HUES64 (cell line): ENCODE measurements at regions not wholly inside any gene's neighbourhood (a gene's known extent, or its start where the extent isn't known, plus 50 kb on each side); places are given as distances from the start of the nearest gene placed in this dataset.

Experiments
- H3K27ac ChIP-seq: 2 replicates; pipeline ENCODE4 v1.7.0; 2013; ENCODE audit warnings: low read depth, low read length, inconsistent platforms
- H3K27me3 ChIP-seq: 2 replicates; pipeline ENCODE4 v1.6.1; 2013; ENCODE audit warnings: mild to moderate bottlenecking, low read length; ENCODE audit not compliant: insufficient read depth
- H3K36me3 ChIP-seq: 2 replicates; pipeline ENCODE4 v1.6.1; 2013; ENCODE audit warnings: mild to moderate bottlenecking, low read length; ENCODE audit not compliant: insufficient read depth
- H3K4me1 ChIP-seq: 2 replicates; pipeline ENCODE4 v1.6.1; 2013; ENCODE audit warnings: mild to moderate bottlenecking, low read length, moderate library complexity; ENCODE audit not compliant: insufficient read depth
- H3K4me3 ChIP-seq: 2 replicates; pipeline ENCODE4 v1.5.1; 2013; ENCODE audit warnings: mild to moderate bottlenecking, low read length, moderate library complexity
- H3K9ac ChIP-seq: 2 replicates; pipeline ENCODE4 v1.6.1; 2013; ENCODE audit warnings: mild to moderate bottlenecking, low read depth, low read length
- H3K9me3 ChIP-seq: 2 replicates; pipeline ENCODE4 v1.6.1; 2013; ENCODE audit warnings: low read depth, low read length; ENCODE audit not compliant: insufficient read depth
- WGBS: fragments of 150-250, 120-280 bp; methylation state at CpG from one replicate; pipeline ENCODE4 v1.1.7; 2013; ENCODE audit warnings: missing lambda C conversion rate; 5-methylcytosine and 5-hydroxymethylcytosine counted together

DNA sequence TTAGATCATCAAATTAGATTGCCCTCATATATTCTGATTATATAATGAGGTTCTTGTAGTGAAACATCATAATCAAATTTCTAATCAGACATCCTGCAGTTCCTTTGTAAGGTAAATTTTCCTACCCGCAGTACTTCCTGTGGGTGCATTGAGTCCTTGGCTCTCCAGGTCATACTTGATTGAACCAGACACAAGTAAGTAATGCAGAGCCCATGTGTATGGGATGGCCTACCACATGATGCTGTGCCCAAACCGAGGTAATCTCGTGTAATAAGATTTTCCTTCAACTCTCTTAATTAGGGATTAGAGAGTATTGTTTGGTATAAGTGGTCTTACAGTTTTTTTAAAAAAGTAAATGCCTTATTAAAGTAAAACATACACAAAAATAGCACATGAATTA is 1841.8 kb downstream of the PCDH7 start:
- no peaks in the 10 kb centered on the region for H3K9me3 ChIP-seq
- H3K9ac ChIP-seq, result no peak overlapping the region
- no peak overlapping the region for H3K4me3 ChIP-seq
- H3K4me1 ChIP-seq, result peaks cover 9% of the 10 kb centered on the region; the same call in 1 of the 2 replicates
- no peak overlapping the region for H3K27ac ChIP-seq
- H3K36me3 ChIP-seq, result no peaks in the 10 kb centered on the region
- 97% methylated on average over 3 of the region's 3 CpGs for WGBS
- no peaks in the 10 kb centered on the region for H3K27me3 ChIP-seq

- Histone ChIP-seq H3K9ac (no peak overlapping the region), H3K4me1 (peaks cover 9% of the 10 kb centered on the region; the same call in 1 of the 2 replicates), H3K27me3 (no peaks in the 10 kb centered on the region), H3K36me3 (no peaks in the 10 kb centered on the region), H3K4me3 (no peak overlapping the region), H3K9me3 (no peaks in the 10 kb centered on the region), H3K27ac (no peak overlapping the region)
- WGBS, result no CpG with 5 or more reads among the region's 2 CpGs
Measured at GRCh38 chr4:32564626-32565025, 1844.5 kb downstream of the PCDH7 start.

DNA sequence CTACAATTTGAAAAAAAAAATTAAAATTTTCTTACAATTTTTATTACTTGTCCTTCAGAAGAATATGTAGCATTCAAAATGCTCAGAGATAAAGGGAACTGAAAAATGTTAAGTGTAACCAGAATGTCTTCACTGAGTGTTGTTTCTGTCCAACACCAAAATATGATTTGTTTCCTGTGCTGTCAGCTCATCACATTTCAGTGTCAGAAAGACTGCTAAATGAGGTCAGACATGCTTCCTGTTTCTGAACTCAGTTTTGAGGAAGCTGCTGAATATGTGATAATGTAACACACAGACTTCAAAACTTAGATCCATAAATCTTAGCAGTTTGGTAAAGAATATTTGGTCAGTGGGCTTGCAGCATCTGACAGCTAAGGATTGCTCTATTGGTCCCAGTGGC is 1849.7 kb downstream of the PCDH7 start:
- H3K4me3 ChIP-seq, result no peak overlapping the region
- no peaks in the 10 kb centered on the region for H3K27me3 ChIP-seq
- no peak overlapping the region for H3K9ac ChIP-seq
- no peaks in the 10 kb centered on the region for H3K4me1 ChIP-seq
- H3K27ac ChIP-seq, result no peak overlapping the region
- no peaks in the 10 kb centered on the region for H3K36me3 ChIP-seq
- H3K9me3 ChIP-seq, result no peaks in the 10 kb centered on the region

DNA sequence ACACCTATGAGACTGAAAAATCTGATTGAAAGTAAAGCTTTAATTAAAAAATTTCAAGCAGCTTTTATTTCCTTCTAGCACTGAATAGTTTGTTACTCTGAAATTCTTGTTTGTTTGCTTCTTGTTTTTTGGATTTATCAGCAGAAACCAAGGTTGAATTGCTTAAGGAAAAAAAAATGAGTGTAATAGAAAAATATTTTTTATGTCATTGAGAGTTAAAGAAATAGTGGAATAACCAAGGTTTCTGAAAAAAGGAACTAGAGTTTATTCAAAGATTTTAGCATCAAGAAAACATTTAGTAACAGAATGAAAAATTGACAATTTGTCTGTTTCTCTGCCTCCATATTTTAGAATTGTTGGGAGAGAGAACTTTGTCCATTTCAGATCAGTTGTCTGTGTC is 1852.2 kb downstream of the PCDH7 start:
- H3K27me3 ChIP-seq, result no peaks in the 10 kb centered on the region
- no peaks in the 10 kb centered on the region for H3K36me3 ChIP-seq
- H3K9me3 ChIP-seq, result no peaks in the 10 kb centered on the region
- no peak overlapping the region for H3K9ac ChIP-seq
- no peaks in the 10 kb centered on the region for H3K4me1 ChIP-seq
- H3K4me3 ChIP-seq, result no peak overlapping the region
- no peak overlapping the region for H3K27ac ChIP-seq

DNA sequence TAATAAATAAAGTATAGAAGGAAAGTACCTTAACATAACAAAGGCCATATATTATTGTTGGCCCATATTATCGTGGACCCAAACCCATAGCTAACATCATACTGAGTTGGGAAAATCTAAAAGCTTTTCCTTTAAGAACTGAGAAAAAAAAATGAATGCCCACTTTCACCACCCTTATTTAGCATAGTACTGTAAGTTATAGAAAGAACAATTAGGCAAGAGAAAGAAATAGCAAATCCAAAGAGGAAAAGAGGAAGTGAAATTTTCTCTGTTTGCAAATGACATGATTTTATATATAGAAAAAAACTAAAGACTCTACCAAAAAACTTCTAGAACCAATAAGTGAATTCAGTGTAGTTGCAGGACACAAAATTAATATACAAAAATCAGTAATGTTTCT is 1854.6 kb downstream of the PCDH7 start:
- H3K4me1 ChIP-seq, result no peaks in the 10 kb centered on the region
- WGBS, result 100% methylated on average over 1 of the region's 1 CpG
- H3K27ac ChIP-seq, result no peak overlapping the region
- H3K4me3 ChIP-seq, result no peak overlapping the region
- no peak overlapping the region for H3K9ac ChIP-seq
- H3K9me3 ChIP-seq, result no peaks in the 10 kb centered on the region
- no peaks in the 10 kb centered on the region for H3K36me3 ChIP-seq
- no peaks in the 10 kb centered on the region for H3K27me3 ChIP-seq

GRCh38 chr4:32589097-32589496 is 1868.9 kb downstream of the PCDH7 start:
- no peaks in the 10 kb centered on the region for H3K4me1 ChIP-seq

GRCh38 chr4:32589853-32590252 is 1869.7 kb downstream of the PCDH7 start:
- no peak overlapping the region for H3K9ac ChIP-seq
- H3K4me3 ChIP-seq, result no peak overlapping the region
- H3K27ac ChIP-seq, result no peak overlapping the region
- no peaks in the 10 kb centered on the region for H3K27me3 ChIP-seq
- no peaks in the 10 kb centered on the region for H3K4me1 ChIP-seq
- H3K9me3 ChIP-seq, result peaks cover 4% of the 10 kb centered on the region; the same call in 1 of the 2 replicates
- 100% methylated on average over 1 of the region's 2 CpGs for WGBS
- no peaks in the 10 kb centered on the region for H3K36me3 ChIP-seq

More at GRCh38 chr4:32589097-32589496, 1868.9 kb downstream of the PCDH7 start:
- H3K9ac ChIP-seq, result no peak overlapping the region
- H3K27ac ChIP-seq, result no peak overlapping the region
- no peaks in the 10 kb centered on the region for H3K36me3 ChIP-seq
- H3K4me3 ChIP-seq, result no peak overlapping the region
- peaks cover 4% of the 10 kb centered on the region; the same call in 1 of the 2 replicates for H3K9me3 ChIP-seq
- H3K27me3 ChIP-seq, result no peaks in the 10 kb centered on the region
- WGBS, result 96% methylated on average over 2 of the region's 2 CpGs

DNA sequence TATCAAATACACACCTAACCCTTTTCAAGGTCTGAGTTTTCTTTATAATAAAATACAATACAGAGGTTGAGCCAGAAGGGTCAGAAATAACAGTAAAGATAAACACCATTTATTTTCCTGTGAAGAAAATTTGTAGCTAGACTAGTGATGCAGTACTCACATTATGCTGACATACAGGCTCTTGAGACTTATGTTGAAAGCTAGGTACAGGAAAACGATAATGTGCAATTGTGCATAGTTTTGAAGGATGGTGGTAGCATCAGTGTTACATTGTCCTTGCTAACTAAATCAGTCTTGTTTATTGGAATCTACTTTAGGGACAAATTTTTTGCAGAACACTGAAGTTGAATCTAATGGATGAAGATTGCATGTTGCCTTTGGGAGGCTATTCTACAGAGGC is 1877.2 kb downstream of the PCDH7 start:
- H3K27me3 ChIP-seq, result no peaks in the 10 kb centered on the region
- H3K9me3 ChIP-seq, result peaks cover 4% of the 10 kb centered on the region; the same call in 1 of the 2 replicates
- WGBS, result 95% methylated on average over 1 of the region's 1 CpG
- H3K4me1 ChIP-seq, result no peaks in the 10 kb centered on the region
- no peak overlapping the region for H3K9ac ChIP-seq
- H3K4me3 ChIP-seq, result no peak overlapping the region
- no peaks in the 10 kb centered on the region for H3K36me3 ChIP-seq
- H3K27ac ChIP-seq, result no peak overlapping the region

GRCh38 chr4:32601848-32602247 is 1881.7 kb downstream of the PCDH7 start:
- Histone ChIP-seq H3K9ac (no peak overlapping the region), H3K27me3 (no peaks in the 10 kb centered on the region), H3K4me1 (no peaks in the 10 kb centered on the region), H3K27ac (no peak overlapping the region), H3K36me3 (no peaks in the 10 kb centered on the region), H3K9me3 (no peaks in the 10 kb centered on the region), H3K4me3 (no peak overlapping the region)
- 92% methylated on average over 3 of the region's 3 CpGs for WGBS

DNA sequence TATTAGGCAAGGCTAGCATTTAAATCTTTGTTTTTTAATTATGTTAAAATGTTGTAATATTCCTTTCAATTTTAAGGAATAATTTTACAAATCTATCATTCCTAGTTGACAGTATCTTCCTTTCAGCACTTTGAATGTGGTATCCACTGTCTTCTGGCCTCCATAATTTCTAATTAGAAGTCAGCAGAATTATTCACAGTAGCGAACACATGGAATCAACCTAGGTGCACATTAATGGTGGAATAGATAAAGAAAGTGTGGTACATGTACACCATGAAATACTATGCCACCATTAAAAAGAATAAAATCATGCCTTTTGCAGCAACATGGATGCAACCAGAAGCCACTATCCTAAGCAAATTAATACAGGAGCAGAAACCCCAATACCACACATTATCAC is 1887.8 kb downstream of the PCDH7 start:
- H3K4me1 ChIP-seq, result no peaks in the 10 kb centered on the region
- no CpG with 5 or more reads among the region's 1 CpG for WGBS
- H3K4me3 ChIP-seq, result no peak overlapping the region
- H3K9ac ChIP-seq, result no peak overlapping the region
- peaks cover 13% of the 10 kb centered on the region for H3K9me3 ChIP-seq
- no peaks in the 10 kb centered on the region for H3K36me3 ChIP-seq
- no peak overlapping the region for H3K27ac ChIP-seq
- H3K27me3 ChIP-seq, result no peaks in the 10 kb centered on the region

- Histone ChIP-seq H3K27me3 (no peaks in the 10 kb centered on the region), H3K9ac (no peak overlapping the region), H3K36me3 (no peaks in the 10 kb centered on the region), H3K9me3 (no peaks in the 10 kb centered on the region), H3K4me3 (no peak overlapping the region), H3K27ac (no peak overlapping the region), H3K4me1 (no peaks in the 10 kb centered on the region)
- WGBS, result 95% methylated on average over 5 of the region's 7 CpGs
Measured at GRCh38 chr4:32624943-32625603, 1904.9 kb downstream of the PCDH7 start.
